Adrenal gland (tissue), 5 donors: ENCODE measurements at regions not wholly inside any gene's neighbourhood (a gene's known extent, or its start where the extent isn't known, plus 50 kb on each side); places are given as distances from the start of the nearest gene placed in this dataset.

Experiments used
- POLR2A ChIP-seq, 2 donors: fragments of 450-650 bp; IDR thresholded peaks; one replicate each; pipeline ENCODE4 v1.6.1; 2017; ENCODE audit warnings: antibody characterized with exemption in 2 of 2, mild to moderate bottlenecking in 2 of 2, moderate library complexity in 1 of 2
- TF ChIP-seq, protein P1 (sequence below), 6 experiments: fragments of 450-650 bp in 4 of 6; fragments of 200-600 bp in 2 of 6; sonication (generic) in 1 of 6; IDR thresholded peaks; 1 replicate in 5 of 6; 2 replicates in 1 of 6; pipeline versions ENCODE4 v1.5.1 to v1.8.0; 2016 to 2021; ENCODE audit warnings: antibody characterized with exemption in 6 of 6, mild to moderate bottlenecking in 2 of 6, moderate library complexity in 1 of 6
- donor health status: DM: no; HTN: no; CAD: no.

DNA sequence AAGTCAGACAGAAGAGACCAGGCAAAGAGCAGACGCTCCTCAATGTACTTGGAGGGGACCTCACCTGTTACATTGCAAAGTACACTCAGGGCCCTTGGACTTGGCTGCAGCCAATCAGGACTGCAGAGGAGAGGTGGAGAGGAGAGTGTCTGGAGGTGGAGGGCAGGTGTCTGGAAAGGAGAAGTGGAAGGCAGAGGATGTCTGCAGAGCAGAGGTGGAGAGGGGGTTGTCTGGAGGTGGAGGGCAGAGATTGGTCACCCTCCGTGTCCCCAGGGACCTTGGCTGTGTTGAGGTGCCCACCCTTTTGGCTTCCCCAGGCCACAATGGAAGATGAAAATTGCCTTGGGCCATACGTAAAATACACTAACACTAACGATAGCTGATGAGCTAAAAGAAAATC is 241.3 kb upstream of the IRX2 start:
- TF ChIP-seq, protein P1, sequence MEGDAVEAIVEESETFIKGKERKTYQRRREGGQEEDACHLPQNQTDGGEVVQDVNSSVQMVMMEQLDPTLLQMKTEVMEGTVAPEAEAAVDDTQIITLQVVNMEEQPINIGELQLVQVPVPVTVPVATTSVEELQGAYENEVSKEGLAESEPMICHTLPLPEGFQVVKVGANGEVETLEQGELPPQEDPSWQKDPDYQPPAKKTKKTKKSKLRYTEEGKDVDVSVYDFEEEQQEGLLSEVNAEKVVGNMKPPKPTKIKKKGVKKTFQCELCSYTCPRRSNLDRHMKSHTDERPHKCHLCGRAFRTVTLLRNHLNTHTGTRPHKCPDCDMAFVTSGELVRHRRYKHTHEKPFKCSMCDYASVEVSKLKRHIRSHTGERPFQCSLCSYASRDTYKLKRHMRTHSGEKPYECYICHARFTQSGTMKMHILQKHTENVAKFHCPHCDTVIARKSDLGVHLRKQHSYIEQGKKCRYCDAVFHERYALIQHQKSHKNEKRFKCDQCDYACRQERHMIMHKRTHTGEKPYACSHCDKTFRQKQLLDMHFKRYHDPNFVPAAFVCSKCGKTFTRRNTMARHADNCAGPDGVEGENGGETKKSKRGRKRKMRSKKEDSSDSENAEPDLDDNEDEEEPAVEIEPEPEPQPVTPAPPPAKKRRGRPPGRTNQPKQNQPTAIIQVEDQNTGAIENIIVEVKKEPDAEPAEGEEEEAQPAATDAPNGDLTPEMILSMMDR (IDR thresholded peaks at IDR 0.05) = no peak
- TF ChIP-seq POLR2A (IDR thresholded peaks at IDR 0.05) = no peak
